SK-N-SH (cell line): ENCODE measurements at regions not wholly inside any gene's neighbourhood (a gene's known extent, or its start where the extent isn't known, plus 50 kb on each side); places are given as distances from the start of the nearest gene placed in this dataset.
"Not testable (repeated sequence)": the region's sequence is repeated elsewhere in the genome, so short reads cannot be mapped to it uniquely, and the experiment has no call there.

ENCODE experiments used
- CTCF ChIA-PET: fragments of 300-600, 350-600 bp; formaldehyde crosslinking; extraction: SDS; loops from one replicate; lab custom pipeline; 2021; lab: Yijun Ruan, JAX
- POLR2A ChIA-PET: fragments of 350-600 bp; sonication (Branson Sonifier 250); formaldehyde crosslinking; extraction: SDS; loops from one replicate; lab custom pipeline; 2020; ENCODE audit warnings: antibody characterized with exemption, inconsistent platforms; lab: Yijun Ruan, JAX
- DNase-seq: peaks from one replicate; pipeline ENCODE4 v3.0.0; 2012
- H2AFZ ChIP-seq: fragments of 200-600 bp; sonication (generic); 2 replicates; pipeline ENCODE4 v1.8.1; 2016; ENCODE audit warnings: antibody characterized with exemption, mild to moderate bottlenecking, low read depth
- H3F3A ChIP-seq: fragments of 200-600 bp; sonication (generic); replicated peaks from 2 replicates; pipeline ENCODE3; 2016; ENCODE audit warnings: antibody characterized with exemption, mild to moderate bottlenecking; ENCODE audit not compliant: insufficient read depth
- H3K27ac ChIP-seq, 2 experiments: fragments of 200-500 bp in 1 of 2; fragments of 200-600 bp in 1 of 2; sonication (Bioruptor generic) in 1 of 2; sonication (generic), shearing (Covaris generic) in 1 of 2; 2 replicates each; pipeline versions ENCODE4 v1.5.1 to v1.6.1; 2014 to 2016; ENCODE audit warnings: low read depth in 2 of 2, inconsistent platforms in 1 of 2, low read length in 1 of 2, mild to moderate bottlenecking in 1 of 2, mixed read lengths in 1 of 2
- H3K27me3 ChIP-seq: fragments of 200-600 bp; sonication (generic), shearing (Covaris generic); 2 replicates; pipeline ENCODE4 v1.6.1; 2016; ENCODE audit warnings: mixed run types; ENCODE audit not compliant: insufficient read depth
- H3K36me3 ChIP-seq, 2 experiments: fragments of 200-500 bp in 1 of 2; fragments of 200-600 bp in 1 of 2; sonication (Bioruptor generic) in 1 of 2; sonication (generic) in 1 of 2; replicated peaks in 1 of 2; 2 replicates each; pipeline versions ENCODE3 to v1.5.1; 2014 to 2016; ENCODE audit warnings: low read length in 1 of 2, mild to moderate bottlenecking in 1 of 2; ENCODE audit not compliant: insufficient read depth in 2 of 2, control insufficient read depth in 1 of 2
- H3K4me1 ChIP-seq, 2 experiments: fragments of 200-500 bp in 1 of 2; fragments of 200-600 bp in 1 of 2; sonication (Bioruptor generic) in 1 of 2; sonication (generic), shearing (Covaris generic) in 1 of 2; 2 replicates each; pipeline versions ENCODE4 v1.5.1 to v1.6.1; 2014 to 2016; ENCODE audit warnings: low read depth in 1 of 2, low read length in 1 of 2, mixed run types in 1 of 2; ENCODE audit not compliant: insufficient read depth in 2 of 2, control insufficient read depth in 1 of 2
- H3K4me2 ChIP-seq: fragments of 200-600 bp; sonication (generic), shearing (Covaris generic); 2 replicates; pipeline ENCODE4 v1.6.1; 2017; ENCODE audit warnings: mixed run types
- H3K4me3 ChIP-seq, 2 experiments: fragments of 200-500 bp in 1 of 2; fragments of 200-600 bp in 1 of 2; sonication (Bioruptor generic) in 1 of 2; sonication (generic), shearing (Covaris generic) in 1 of 2; 2 replicates each; pipeline versions ENCODE4 v1.5.1 to v1.8.1; 2014 to 2016; ENCODE audit warnings: low read depth in 2 of 2, inconsistent platforms in 1 of 2, low read length in 1 of 2, mild to moderate bottlenecking in 1 of 2, mixed read lengths in 1 of 2, moderate library complexity in 1 of 2
- H3K79me2 ChIP-seq: fragments of 200-600 bp; sonication (generic); 2 replicates; pipeline ENCODE4 v1.8.1; 2017; ENCODE audit warnings: mild to moderate bottlenecking; ENCODE audit not compliant: insufficient read depth
- H3K9ac ChIP-seq: fragments of 200-600 bp; sonication (generic); 2 replicates; pipeline ENCODE4 v1.6.1; 2017; ENCODE audit warnings: mixed run types
- H3K9me2 ChIP-seq: fragments of 200-600 bp; sonication (generic); 2 replicates; pipeline ENCODE4 v1.6.1; 2017; ENCODE audit warnings: mixed run types
- H3K9me3 ChIP-seq: fragments of 200-600 bp; sonication (generic); 2 replicates; pipeline ENCODE4 v1.6.1; 2017; ENCODE audit warnings: mixed run types, mild to moderate bottlenecking, moderate library complexity
- H4K20me1 ChIP-seq: fragments of 200-600 bp; sonication (generic); 2 replicates; pipeline ENCODE4 v1.6.1; 2017; ENCODE audit warnings: mild to moderate bottlenecking, mixed run types; ENCODE audit not compliant: insufficient read depth
- ELF1 ChIP-seq: IDR thresholded peaks from 2 replicates; pipeline ENCODE4 v1.4.0; 2012
- FOSL2 ChIP-seq: IDR thresholded peaks from 2 replicates; pipeline ENCODE4 v1.4.0; 2012; ENCODE audit warnings: low read depth, mild to moderate bottlenecking, moderate library complexity, borderline replicate concordance
- JUND ChIP-seq: IDR thresholded peaks from 2 replicates; pipeline ENCODE4 v1.4.0; 2012
- POLR2AphosphoS5 ChIP-seq: IDR thresholded peaks from 2 replicates; pipeline ENCODE4 v1.6.1; 2012; ENCODE audit warnings: low read depth, low read length
- REST ChIP-seq: IDR thresholded peaks from 2 replicates; pipeline ENCODE4 v1.6.1; 2012; ENCODE audit warnings: mild to moderate bottlenecking, low read depth, low read length, moderate library complexity
- TEAD4 ChIP-seq: IDR thresholded peaks from 2 replicates; pipeline ENCODE4 v1.4.0; 2012; ENCODE audit warnings: mild to moderate bottlenecking, borderline replicate concordance; ENCODE audit not compliant: insufficient read depth
- WGBS: methylation state at CpG from one replicate; pipeline ENCODE4 v1.1.6; 2017; ENCODE audit warnings: low lambda C conversion rate; 5-methylcytosine and 5-hydroxymethylcytosine counted together

DNA sequence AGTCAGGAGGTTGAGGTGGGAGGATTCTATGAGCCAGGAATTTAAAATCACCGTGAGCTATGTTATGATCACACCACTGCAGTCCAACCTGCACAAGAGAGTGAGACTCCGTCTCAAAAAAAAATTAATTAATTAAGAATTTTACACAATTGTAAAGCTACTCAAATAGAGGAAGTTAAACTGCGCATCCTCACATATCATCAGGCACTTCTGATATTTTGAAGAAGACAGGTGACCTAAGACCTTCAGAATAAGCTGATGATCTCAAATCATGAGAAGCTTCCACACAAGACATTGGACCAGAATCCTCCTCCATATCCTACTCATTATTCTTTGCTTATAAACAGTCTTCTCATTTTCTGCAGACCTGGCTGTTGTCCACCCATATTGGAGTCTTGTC is 800.9 kb downstream of the TMEM121 start:
- Histone ChIP-seq H3K9me3 (no peaks in the 10 kb centered on the region), H2AFZ (no peak overlapping the region)
- TF ChIP-seq ELF1 = no peak
- TF ChIP-seq POLR2AphosphoS5 = no peak
- no peak for TF ChIP-seq FOSL2
- TF ChIP-seq TEAD4 = no peak
- TF ChIP-seq JUND = no peak
- TF ChIP-seq REST = no peak
- TF ChIP-seq, all 33 proteins: peak for 0
- Histone ChIP-seq H4K20me1 (no peaks in the 10 kb centered on the region), H3K27ac (no peak overlapping the region), H3K9me2 (no peaks in the 10 kb centered on the region), H3K36me3 (no peaks in the 10 kb centered on the region), H3K4me1 (no peaks in the 10 kb centered on the region), H3F3A (no peaks in the 10 kb centered on the region), H3K9ac (no peak overlapping the region), H3K4me3 (no peak overlapping the region), H3K4me2 (no peak overlapping the region), H3K27me3 (peaks cover 11% of the 10 kb centered on the region; the same call in 1 of the 2 replicates), H3K79me2 (no peaks in the 10 kb centered on the region)
- CTCF ChIA-PET = no interaction called here
- no peak for DNase-seq
- WGBS = 2% methylated on average over 3 of the region's 3 CpGs
- POLR2A ChIA-PET = interaction anchor here (1.0 kb wide), 1 partner anchor 24 kb away, joined by 3 read pairs; no protein-coding TSS in a partner anchor

GRCh38 chr14:106327702-106328353 is 801.4 kb downstream of the TMEM121 start:
- H3K9me3 ChIP-seq, H3K27ac ChIP-seq, H3K9me2 ChIP-seq, H3K4me2 ChIP-seq, H3K4me1 ChIP-seq, H3K9ac ChIP-seq, DNase-seq, H3K79me2 ChIP-seq, H4K20me1 ChIP-seq, H3F3A ChIP-seq, CTCF ChIA-PET, H2AFZ ChIP-seq, H3K36me3 ChIP-seq, H3K4me3 ChIP-seq: not testable (repeated sequence)
- 18% methylated on average over 3 of the region's 4 CpGs for WGBS
- H3K27me3 ChIP-seq = peaks cover 11% of the 10 kb centered on the region; the same call in 1 of the 2 replicates
- POLR2A ChIA-PET = interaction anchor here (1.0 kb wide), 1 partner anchor 23 kb away, joined by 3 read pairs; no protein-coding TSS in a partner anchor

GRCh38 chr14:106329243-106329642 is 802.9 kb downstream of the TMEM121 start:
- DNase-seq, H4K20me1 ChIP-seq, H3K9ac ChIP-seq, H3K9me3 ChIP-seq, H3F3A ChIP-seq, CTCF ChIA-PET, POLR2A ChIA-PET, H3K27ac ChIP-seq, H3K4me2 ChIP-seq, H3K79me2 ChIP-seq, H3K9me2 ChIP-seq, H3K4me1 ChIP-seq, H3K36me3 ChIP-seq, H2AFZ ChIP-seq, H3K4me3 ChIP-seq: not testable (repeated sequence)
- peaks cover 11% of the 10 kb centered on the region; the same call in 1 of the 2 replicates for H3K27me3 ChIP-seq
- WGBS = 0% methylated on average over 2 of the region's 4 CpGs

- 0% methylated on average over 3 of the region's 8 CpGs for WGBS
- CTCF ChIA-PET, POLR2A ChIA-PET: not testable (repeated sequence)
Observed at GRCh38 chr14:106329987-106330774, 803.8 kb downstream of the TMEM121 start.

More at GRCh38 chr14:106329987-106330774, 803.8 kb downstream of the TMEM121 start:
- H3K36me3 ChIP-seq, H3K4me1 ChIP-seq, H3K4me3 ChIP-seq, H3K9me3 ChIP-seq, H4K20me1 ChIP-seq, DNase-seq, H3F3A ChIP-seq, H3K27ac ChIP-seq, H3K9ac ChIP-seq, H2AFZ ChIP-seq, H3K4me2 ChIP-seq, H3K79me2 ChIP-seq, H3K9me2 ChIP-seq: not testable (repeated sequence)
- H3K27me3 ChIP-seq = peaks cover 11% of the 10 kb centered on the region; the same call in 1 of the 2 replicates
